Esophagus squamous epithelium (tissue), 5 donors: ENCODE measurements at regions not wholly inside any gene's neighbourhood (a gene's known extent, or its start where the extent isn't known, plus 50 kb on each side); places are given as distances from the start of the nearest gene placed in this dataset.

Experiments
- DNase-seq: peaks from one replicate; lab custom pipeline; 2025; lab: John Stamatoyannopoulos, UW
- H3K27ac ChIP-seq, 4 donors: fragments of 200-600 bp; sonication (generic); one replicate each; pipeline ENCODE4 v1.5.1; 2016 to 2019; ENCODE audit warnings: mild to moderate bottlenecking in 1 of 4
- H3K27me3 ChIP-seq, 4 donors: fragments of 200-600 bp; sonication (generic); 1 replicate in 3 of 4; 2 replicates in 1 of 4; pipeline versions ENCODE4 v1.5.1 to v1.6.0; 2017 to 2021; ENCODE audit warnings: antibody characterized with exemption in 1 of 4
- H3K36me3 ChIP-seq, 3 donors: fragments of 200-600 bp; sonication (generic); one replicate each; pipeline ENCODE4 v1.5.1; 2016 to 2019
- H3K4me1 ChIP-seq, 3 donors: fragments of 200-600 bp; sonication (generic); one replicate each; pipeline ENCODE4 v1.5.1; 2017 to 2019
- H3K4me3 ChIP-seq, 4 donors: fragments of 200-600 bp; sonication (generic); 1 replicate in 3 of 4; 2 replicates in 1 of 4; pipeline ENCODE4 v1.5.1; 2016 to 2019; ENCODE audit warnings: mild to moderate bottlenecking in 2 of 4, moderate library complexity in 1 of 4
- H3K9me3 ChIP-seq, 3 donors: fragments of 200-600 bp; sonication (generic); one replicate each; pipeline ENCODE4 v1.5.1; 2016 to 2019
- POLR2A ChIP-seq, 4 donors: fragments of 450-650 bp; IDR thresholded peaks; one replicate each; pipeline ENCODE4 v1.6.1; 2017; ENCODE audit warnings: antibody characterized with exemption in 4 of 4, mild to moderate bottlenecking in 4 of 4, moderate library complexity in 3 of 4
- WGBS, 2 donors: methylation state at CpG; one replicate each; pipeline ENCODE4 v1.1.5; 2018; 5-methylcytosine and 5-hydroxymethylcytosine counted together
- intact Hi-C: fragments of 100-400 bp; cut with DNase I; formaldehyde crosslinking; loops from one replicate; pipeline ENCODE4 v1.15.0; 2022
- TF ChIP-seq, protein P1 (sequence below), 6 experiments: fragments of 450-650 bp in 4 of 6; fragments of 200-600 bp in 2 of 6; sonication (generic) in 2 of 6; IDR thresholded peaks; one replicate each; pipeline ENCODE4 v1.5.1; 2016 to 2019; ENCODE audit warnings: antibody characterized with exemption in 6 of 6, mild to moderate bottlenecking in 4 of 6, moderate library complexity in 4 of 6
- donor health status: DM: yes; HTN: yes; CAD: no.

- 47 to 67% methylated on average over 1 of the region's 1 CpG for WGBS, 2 donors
- peaks cover 0 to 3% (median 0%) of the 10 kb centered on the region in 4 donors for H3K27me3 ChIP-seq
- DNase-seq, result no peak
- no peaks in the 10 kb centered on the region for H3K9me3 ChIP-seq
- intact Hi-C loops, result no loop called here
- H3K4me3 ChIP-seq, result no peak overlapping the region
- no peaks in the 10 kb centered on the region for H3K4me1 ChIP-seq
- H3K27ac ChIP-seq, result no peak overlapping the region
- H3K36me3 ChIP-seq, result no peaks in the 10 kb centered on the region
- no peak for TF ChIP-seq POLR2A (IDR thresholded peaks at IDR 0.05)
- TF ChIP-seq, protein P1, sequence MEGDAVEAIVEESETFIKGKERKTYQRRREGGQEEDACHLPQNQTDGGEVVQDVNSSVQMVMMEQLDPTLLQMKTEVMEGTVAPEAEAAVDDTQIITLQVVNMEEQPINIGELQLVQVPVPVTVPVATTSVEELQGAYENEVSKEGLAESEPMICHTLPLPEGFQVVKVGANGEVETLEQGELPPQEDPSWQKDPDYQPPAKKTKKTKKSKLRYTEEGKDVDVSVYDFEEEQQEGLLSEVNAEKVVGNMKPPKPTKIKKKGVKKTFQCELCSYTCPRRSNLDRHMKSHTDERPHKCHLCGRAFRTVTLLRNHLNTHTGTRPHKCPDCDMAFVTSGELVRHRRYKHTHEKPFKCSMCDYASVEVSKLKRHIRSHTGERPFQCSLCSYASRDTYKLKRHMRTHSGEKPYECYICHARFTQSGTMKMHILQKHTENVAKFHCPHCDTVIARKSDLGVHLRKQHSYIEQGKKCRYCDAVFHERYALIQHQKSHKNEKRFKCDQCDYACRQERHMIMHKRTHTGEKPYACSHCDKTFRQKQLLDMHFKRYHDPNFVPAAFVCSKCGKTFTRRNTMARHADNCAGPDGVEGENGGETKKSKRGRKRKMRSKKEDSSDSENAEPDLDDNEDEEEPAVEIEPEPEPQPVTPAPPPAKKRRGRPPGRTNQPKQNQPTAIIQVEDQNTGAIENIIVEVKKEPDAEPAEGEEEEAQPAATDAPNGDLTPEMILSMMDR (IDR thresholded peaks at IDR 0.05), result no peak
Measured at GRCh38 chr2:177053716-177054115, 158.9 kb upstream of the HNRNPA3 start.

DNA sequence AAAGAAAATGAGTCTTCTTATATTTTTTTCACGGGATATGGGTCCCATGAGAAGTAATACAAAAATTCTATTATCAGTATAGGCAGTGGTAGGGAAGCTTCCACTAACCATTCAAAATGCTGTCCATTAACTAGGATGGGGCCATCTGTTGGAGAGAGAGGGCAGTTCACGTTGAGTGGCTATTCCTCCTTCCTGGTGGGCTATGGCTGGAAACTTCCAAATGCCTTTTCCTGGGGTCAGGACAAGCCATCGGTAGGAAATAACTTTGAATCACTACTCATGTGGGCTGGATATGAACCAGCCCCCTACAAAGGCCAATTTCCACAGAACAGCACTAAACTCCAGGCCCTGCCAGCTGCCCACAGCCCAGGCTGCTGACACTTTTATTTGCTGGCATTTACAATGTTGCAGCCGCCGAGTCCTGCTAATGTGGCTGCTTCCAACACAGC is 156.1 kb upstream of the HNRNPA3 start:
- Histone ChIP-seq H3K27me3 (peaks cover 0 to 3% (median 0%) of the 10 kb centered on the region in 4 donors), H3K4me1 (no peaks in the 10 kb centered on the region), H3K4me3 (no peak overlapping the region), H3K36me3 (no peaks in the 10 kb centered on the region), H3K27ac (no peak overlapping the region), H3K9me3 (no peaks in the 10 kb centered on the region)
- intact Hi-C loops, result no loop called here
- no peak for DNase-seq
- TF ChIP-seq, protein P1 (IDR thresholded peaks at IDR 0.05), result no peak
- no peak for TF ChIP-seq POLR2A (IDR thresholded peaks at IDR 0.05)
- WGBS, 2 donors, result 78 to 89% methylated on average over 4 of the region's 5 CpGs

DNA sequence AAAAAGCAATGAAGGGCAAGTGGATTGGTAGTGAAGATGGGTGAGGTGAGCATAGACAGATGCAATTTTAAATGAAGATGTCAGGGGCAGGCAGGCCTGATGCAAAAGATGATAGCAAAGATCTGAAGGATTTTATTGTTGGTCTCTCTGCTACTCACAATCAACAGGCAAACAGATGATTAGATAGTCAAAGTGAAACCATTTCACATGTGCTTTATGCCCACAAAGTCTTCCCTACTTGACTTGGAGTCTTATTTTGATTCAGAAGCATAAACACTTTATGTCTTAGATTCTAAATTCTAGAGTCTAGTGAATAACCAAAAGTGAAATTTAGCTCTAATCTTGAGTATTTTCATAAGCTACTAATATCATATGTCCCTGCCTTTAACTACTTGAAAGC is 153.8 kb upstream of the HNRNPA3 start:
- no peak overlapping the region for H3K4me3 ChIP-seq
- H3K36me3 ChIP-seq, result no peaks in the 10 kb centered on the region
- TF ChIP-seq, protein P1 (IDR thresholded peaks at IDR 0.05), result no peak
- no peak for TF ChIP-seq POLR2A (IDR thresholded peaks at IDR 0.05)
- H3K4me1 ChIP-seq, result no peaks in the 10 kb centered on the region
- H3K27me3 ChIP-seq, result peaks cover 0 to 4% (median 0%) of the 10 kb centered on the region in 4 donors
- no peak for DNase-seq
- H3K9me3 ChIP-seq, result no peaks in the 10 kb centered on the region
- intact Hi-C loops, result no loop called here
- no peak overlapping the region for H3K27ac ChIP-seq

DNA sequence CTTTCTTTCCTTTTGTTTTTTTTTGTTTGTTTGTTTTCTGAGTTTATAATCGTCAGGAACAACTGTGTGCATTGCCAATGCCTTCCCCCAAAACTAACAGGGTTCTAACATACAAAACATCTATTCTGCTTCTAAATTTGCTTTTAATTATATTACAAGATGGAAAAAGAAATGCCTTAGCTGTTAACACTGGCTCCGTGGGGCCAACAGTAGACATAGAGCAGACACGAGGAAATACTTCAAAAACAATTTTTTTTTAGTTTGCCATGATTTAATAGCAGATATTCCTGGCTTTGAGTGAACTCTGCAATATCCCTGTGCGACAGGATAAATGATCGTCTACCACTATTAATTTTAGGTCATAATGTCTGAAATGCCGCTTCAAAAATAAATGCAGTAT is 153.3 kb upstream of the HNRNPA3 start:
- no peak for DNase-seq
- Histone ChIP-seq H3K27me3 (peaks cover 0 to 5% (median 0%) of the 10 kb centered on the region in 4 donors), H3K4me1 (no peaks in the 10 kb centered on the region), H3K9me3 (no peaks in the 10 kb centered on the region), H3K4me3 (no peak overlapping the region), H3K27ac (no peak overlapping the region), H3K36me3 (no peaks in the 10 kb centered on the region)
- TF ChIP-seq, protein P1 (IDR thresholded peaks at IDR 0.05), result no peak
- TF ChIP-seq POLR2A (IDR thresholded peaks at IDR 0.05), result no peak
- 59 to 72% methylated on average over 6 of the region's 6 CpGs for whole genome bisulfite sequencing, 2 donors
- intact Hi-C loops, result no loop called here

DNA sequence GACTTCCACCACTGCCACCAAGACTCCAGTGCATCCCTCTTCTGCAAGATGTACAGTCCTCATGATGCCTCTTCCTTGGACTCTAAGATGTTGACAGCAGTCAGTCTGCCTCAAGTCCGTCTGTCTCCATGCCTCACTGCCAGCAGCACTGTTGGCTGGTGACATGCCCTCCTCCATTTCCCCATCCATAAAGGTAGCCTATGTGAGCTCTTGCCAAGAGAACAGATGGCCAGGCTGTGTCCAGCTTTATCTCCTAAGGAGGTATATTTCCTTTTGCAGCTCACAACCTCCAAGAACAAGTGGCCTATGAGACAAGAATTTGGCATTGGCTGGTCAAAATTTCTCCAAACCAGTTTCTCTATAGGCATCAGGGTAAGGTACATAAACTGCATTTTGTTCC is 149.3 kb upstream of the HNRNPA3 start:
- no peak overlapping the region for H3K27ac ChIP-seq
- intact Hi-C loops, result no loop called here
- TF ChIP-seq, protein P1 (IDR thresholded peaks at IDR 0.05), result no peak
- TF ChIP-seq POLR2A (IDR thresholded peaks at IDR 0.05), result no peak
- no peaks in the 10 kb centered on the region for H3K4me1 ChIP-seq
- H3K9me3 ChIP-seq, result no peaks in the 10 kb centered on the region
- H3K4me3 ChIP-seq, result no peak overlapping the region
- H3K36me3 ChIP-seq, result no peaks in the 10 kb centered on the region
- WGBS, 2 donors, result 92 to 100% methylated on average over 1 of the region's 1 CpG
- H3K27me3 ChIP-seq, result peaks cover 0 to 8% (median 0%) of the 10 kb centered on the region in 4 donors
- DNase-seq, result no peak
